Thyroid gland (tissue), 4 donors: ENCODE measurements at regions not wholly inside any gene's neighbourhood (a gene's known extent, or its start where the extent isn't known, plus 50 kb on each side); places are given as distances from the start of the nearest gene placed in this dataset.

Experiments
- DNase-seq, 2 donors: peaks; one replicate each; pipeline ENCODE4 v3.0.0-alpha.2; 2019
- H3K27ac ChIP-seq, 3 donors: fragments of 200-600 bp; sonication (generic); 1 replicate in 2 of 3; 2 replicates in 1 of 3; pipeline ENCODE4 v1.5.1; 2016 to 2019; ENCODE audit warnings: mild to moderate bottlenecking in 1 of 3, moderate library complexity in 1 of 3
- H3K27me3 ChIP-seq: fragments of 200-600 bp; sonication (generic); one replicate; pipeline ENCODE4 v1.5.1; 2019
- H3K36me3 ChIP-seq, 2 donors: fragments of 200-600 bp; sonication (generic); one replicate each; pipeline ENCODE4 v1.5.1; 2016 to 2019
- H3K4me1 ChIP-seq, 2 donors: fragments of 200-600 bp; sonication (generic); one replicate each; pipeline ENCODE4 v1.5.1; 2017 to 2019
- H3K4me3 ChIP-seq, 3 donors: fragments of 200-600 bp; sonication (generic); replicated peaks in 1 of 3; 1 replicate in 2 of 3; 2 replicates in 1 of 3; pipeline ENCODE4 v1.5.1; 2016; ENCODE audit warnings: mild to moderate bottlenecking in 1 of 3
- H3K9me3 ChIP-seq: fragments of 200-600 bp; sonication (generic); one replicate; pipeline ENCODE4 v1.5.1; 2017
- POLR2A ChIP-seq, 2 donors: fragments of 450-650 bp; IDR thresholded peaks; one replicate each; pipeline ENCODE4 v1.6.1; 2017; ENCODE audit warnings: antibody characterized with exemption in 2 of 2, mild to moderate bottlenecking in 2 of 2, moderate library complexity in 1 of 2
- WGBS, 2 donors: methylation state at CpG; one replicate each; pipeline ENCODE4 v1.1.5; 2017; 5-methylcytosine and 5-hydroxymethylcytosine counted together
- intact Hi-C: fragments of 100-400 bp; cut with DNase I; formaldehyde crosslinking; loops from one replicate; pipeline ENCODE4 v1.15.1; 2023
- TF ChIP-seq, protein P1 (sequence below), 6 experiments: fragments of 200-600 bp in 3 of 6; fragments of 450-650 bp in 3 of 6; sonication (generic) in 3 of 6; IDR thresholded peaks; one replicate each; pipeline ENCODE4 v1.5.1; 2016 to 2019; ENCODE audit warnings: antibody characterized with exemption in 6 of 6, mild to moderate bottlenecking in 2 of 6, inconsistent platforms in 1 of 6, moderate library complexity in 1 of 6

DNA sequence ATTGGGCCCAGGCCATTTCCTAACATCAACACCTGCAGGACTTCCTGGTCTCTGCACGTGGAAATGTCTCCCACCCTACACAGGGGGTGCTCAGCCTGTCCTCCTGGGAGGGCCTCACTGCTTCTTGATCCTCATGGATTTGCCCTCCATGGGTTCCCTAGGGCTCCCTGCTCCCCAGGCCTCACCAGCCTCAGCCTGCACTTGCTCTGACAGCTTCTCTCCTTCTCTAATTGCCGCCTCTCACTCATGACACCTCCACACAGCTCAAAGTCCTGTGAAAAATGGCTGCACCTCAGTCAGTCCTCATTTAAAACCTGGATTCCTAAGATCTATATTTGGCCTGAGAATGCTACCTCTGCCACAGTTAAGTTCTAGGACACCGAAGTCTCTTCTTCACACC is 130.6 kb downstream of the PXDC1 start:
- DNase-seq: no peak

DNA sequence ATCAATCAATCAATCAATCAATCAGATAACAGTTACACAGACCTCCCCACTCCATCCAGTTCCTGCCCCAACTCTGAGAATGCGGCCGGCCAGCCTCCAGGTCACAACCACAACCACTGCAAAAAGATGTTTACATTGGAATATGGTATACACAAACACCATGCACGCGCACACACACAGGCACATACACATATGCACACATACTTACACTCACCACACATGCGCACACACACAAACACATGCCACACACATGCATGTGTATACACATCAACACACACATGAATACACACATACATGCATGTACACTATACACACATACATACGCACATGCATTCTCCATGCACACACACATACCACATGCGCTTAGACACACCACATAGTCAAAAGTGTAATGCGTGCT is 131.1 kb downstream of the PXDC1 start:
- H3K4me1 ChIP-seq: no peaks in the 10 kb centered on the region
- H3K9me3 ChIP-seq: no peaks in the 10 kb centered on the region
- H3K36me3 ChIP-seq: no peaks in the 10 kb centered on the region
- H3K4me3 ChIP-seq: no peak overlapping the region
- 97 to 98% methylated on average over 8 of the region's 8 CpGs for WGBS, 2 donors
- intact Hi-C loops: no loop called here
- H3K27ac ChIP-seq: no peak overlapping the region
- DNase-seq: no peak
- no peaks in the 10 kb centered on the region for H3K27me3 ChIP-seq
- TF ChIP-seq, protein P1, sequence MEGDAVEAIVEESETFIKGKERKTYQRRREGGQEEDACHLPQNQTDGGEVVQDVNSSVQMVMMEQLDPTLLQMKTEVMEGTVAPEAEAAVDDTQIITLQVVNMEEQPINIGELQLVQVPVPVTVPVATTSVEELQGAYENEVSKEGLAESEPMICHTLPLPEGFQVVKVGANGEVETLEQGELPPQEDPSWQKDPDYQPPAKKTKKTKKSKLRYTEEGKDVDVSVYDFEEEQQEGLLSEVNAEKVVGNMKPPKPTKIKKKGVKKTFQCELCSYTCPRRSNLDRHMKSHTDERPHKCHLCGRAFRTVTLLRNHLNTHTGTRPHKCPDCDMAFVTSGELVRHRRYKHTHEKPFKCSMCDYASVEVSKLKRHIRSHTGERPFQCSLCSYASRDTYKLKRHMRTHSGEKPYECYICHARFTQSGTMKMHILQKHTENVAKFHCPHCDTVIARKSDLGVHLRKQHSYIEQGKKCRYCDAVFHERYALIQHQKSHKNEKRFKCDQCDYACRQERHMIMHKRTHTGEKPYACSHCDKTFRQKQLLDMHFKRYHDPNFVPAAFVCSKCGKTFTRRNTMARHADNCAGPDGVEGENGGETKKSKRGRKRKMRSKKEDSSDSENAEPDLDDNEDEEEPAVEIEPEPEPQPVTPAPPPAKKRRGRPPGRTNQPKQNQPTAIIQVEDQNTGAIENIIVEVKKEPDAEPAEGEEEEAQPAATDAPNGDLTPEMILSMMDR (IDR thresholded peaks at IDR 0.05): no peak
- TF ChIP-seq POLR2A (IDR thresholded peaks at IDR 0.05): no peak

More for the DNA sequence above, 130.6 kb downstream of the PXDC1 start:
- Histone ChIP-seq H3K4me1 (no peaks in the 10 kb centered on the region), H3K27ac (no peak overlapping the region), H3K36me3 (no peaks in the 10 kb centered on the region), H3K9me3 (no peaks in the 10 kb centered on the region), H3K4me3 (no peak overlapping the region), H3K27me3 (no peaks in the 10 kb centered on the region)
- no peak for TF ChIP-seq POLR2A (IDR thresholded peaks at IDR 0.05)
- TF ChIP-seq, protein P1 (IDR thresholded peaks at IDR 0.05): no peak
- 81 to 84% methylated on average over 3 of the region's 3 CpGs for WGBS, 2 donors
- intact Hi-C loops: no loop called here

DNA sequence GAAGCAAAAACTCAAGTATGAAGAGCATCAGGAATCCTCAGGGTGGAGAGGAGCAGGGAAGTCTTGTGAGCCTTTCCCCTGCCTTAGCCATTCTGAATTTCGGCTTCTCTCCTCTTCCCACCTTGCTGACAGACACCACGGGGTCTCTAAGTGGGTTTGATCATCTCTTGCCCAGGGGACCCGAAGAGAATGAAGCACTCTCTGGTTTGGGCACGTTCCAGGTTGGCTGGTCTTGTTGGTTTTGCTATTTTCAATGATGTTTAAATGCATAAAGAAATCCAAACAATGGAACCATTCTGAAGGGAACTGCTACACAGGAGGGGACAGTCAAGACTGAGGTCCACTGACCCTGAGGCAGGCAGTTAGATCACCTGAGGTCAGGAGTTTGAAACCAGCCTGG is 131.7 kb downstream of the PXDC1 start:
- Histone ChIP-seq H3K36me3 (no peaks in the 10 kb centered on the region), H3K9me3 (no peaks in the 10 kb centered on the region), H3K4me3 (no peak overlapping the region), H3K27ac (no peak overlapping the region), H3K27me3 (no peaks in the 10 kb centered on the region), H3K4me1 (no peaks in the 10 kb centered on the region)
- intact Hi-C loops: no loop called here
- no peak for TF ChIP-seq POLR2A (IDR thresholded peaks at IDR 0.05)
- TF ChIP-seq, protein P1 (IDR thresholded peaks at IDR 0.05): no peak
- 40 to 50% methylated on average over 4 of the region's 4 CpGs for WGBS, 2 donors
- DNase-seq: no peak

GRCh38 chr6:3619201-3619600 is 132.3 kb downstream of the PXDC1 start:
- no peaks in the 10 kb centered on the region for H3K9me3 ChIP-seq
- H3K36me3 ChIP-seq: no peaks in the 10 kb centered on the region
- no peak overlapping the region for H3K4me3 ChIP-seq
- H3K4me1 ChIP-seq: no peaks in the 10 kb centered on the region
- no peak overlapping the region for H3K27ac ChIP-seq
- no peak for DNase-seq
- WGBS, 2 donors: 67 to 82% methylated on average over 6 to 7 of the region's 7 CpGs
- intact Hi-C loops: no loop called here
- TF ChIP-seq, protein P1 (IDR thresholded peaks at IDR 0.05): no peak
- TF ChIP-seq POLR2A (IDR thresholded peaks at IDR 0.05): no peak
- no peaks in the 10 kb centered on the region for H3K27me3 ChIP-seq

DNA sequence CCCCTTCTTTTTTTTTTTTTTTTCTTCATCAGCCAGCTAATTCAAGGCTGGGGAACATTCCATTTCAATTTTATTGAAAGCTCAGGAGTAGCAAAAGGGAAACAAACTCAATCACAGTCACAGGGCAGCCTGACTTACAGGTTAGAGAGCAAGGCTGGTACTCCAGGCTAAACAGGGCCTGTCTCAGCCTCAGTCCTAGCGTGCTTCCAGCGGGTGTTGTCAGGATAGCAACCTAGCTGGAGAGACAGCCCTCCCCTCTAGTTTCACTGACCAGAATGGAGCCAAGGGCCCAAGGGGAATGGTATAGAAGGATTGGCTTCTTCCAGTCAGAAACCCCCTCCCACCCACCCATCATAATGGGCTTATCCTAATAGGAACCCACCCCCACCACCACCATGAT is 132.9 kb downstream of the PXDC1 start:
- Histone ChIP-seq H3K27me3 (no peaks in the 10 kb centered on the region), H3K27ac (no peak overlapping the region), H3K36me3 (no peaks in the 10 kb centered on the region), H3K9me3 (no peaks in the 10 kb centered on the region), H3K4me3 (no peak overlapping the region), H3K4me1 (no peaks in the 10 kb centered on the region)
- DNase-seq: no peak
- WGBS, 2 donors: 97 to 100% methylated on average over 2 of the region's 2 CpGs
- TF ChIP-seq POLR2A (IDR thresholded peaks at IDR 0.05): no peak
- TF ChIP-seq, protein P1 (IDR thresholded peaks at IDR 0.05): no peak
- intact Hi-C loops: no loop called here
